ENCODE measurements at regions not wholly inside any gene's neighbourhood (a gene's known extent, or its start where the extent isn't known, plus 50 kb on each side); places are given as distances from the start of the nearest gene placed in this dataset.
"Not testable (repeated sequence)": the region's sequence is repeated elsewhere in the genome, so short reads cannot be mapped to it uniquely, and the experiment has no call there.

DNA sequence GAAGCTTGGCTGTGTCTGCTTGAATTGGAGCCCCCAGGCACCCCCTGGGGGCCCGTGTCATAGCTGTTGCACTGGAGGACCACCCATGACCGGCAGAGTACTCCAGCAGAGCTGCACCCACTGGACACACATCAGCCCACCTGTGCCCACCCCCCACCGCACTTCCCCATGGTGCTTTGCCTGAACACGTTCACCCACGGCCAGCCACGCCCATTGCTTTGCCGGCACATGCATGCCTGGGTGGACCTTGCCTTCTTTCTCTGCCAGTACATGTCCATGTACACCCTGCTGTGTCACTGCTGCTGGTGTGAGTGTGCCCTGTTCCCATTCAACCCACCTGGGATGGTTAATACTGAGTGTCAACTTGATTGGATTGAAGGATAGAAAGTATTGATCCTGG is 88.7 kb downstream of the SAMD9 start:
- DNase-seq (ENCODE audit: low read depth in 1 of 2, low spot score in 1 of 2): no peak
- in situ Hi-C loops (cut with HindIII; ENCODE audit: low pct_unique_long_range_greater_than_20kb, low sequenced_read_pairs): no loop called here
- no peak for TF ChIP-seq JUND (IDR thresholded peaks at IDR 0.05; ENCODE audit: low read depth)

DNA sequence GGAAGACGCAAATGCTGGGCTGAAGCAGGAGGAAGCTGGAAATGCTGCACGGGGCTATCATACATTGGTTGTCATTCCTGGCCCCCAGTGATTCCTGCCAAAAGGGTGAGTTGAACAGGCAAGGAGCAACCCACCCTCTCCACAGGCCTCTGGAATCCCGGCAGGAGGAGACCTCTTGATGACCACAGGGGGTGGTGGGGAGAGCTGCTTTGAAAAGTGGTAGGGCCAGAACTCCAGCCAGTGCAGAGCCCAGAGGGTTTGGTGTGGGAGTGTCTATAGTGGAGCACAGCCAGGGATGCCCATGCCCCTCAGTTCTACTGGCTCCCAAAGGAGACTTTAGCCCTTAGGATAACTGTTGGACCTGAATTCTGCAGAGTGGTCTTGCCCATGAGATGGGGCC is 89.2 kb downstream of the SAMD9 start:
- DNase-seq (ENCODE audit: low read depth in 1 of 2, low spot score in 1 of 2): no peak
- in situ Hi-C loops (cut with HindIII; ENCODE audit: low pct_unique_long_range_greater_than_20kb, low sequenced_read_pairs): no loop called here
- TF ChIP-seq JUND (IDR thresholded peaks at IDR 0.05; ENCODE audit: low read depth): no peak

DNA sequence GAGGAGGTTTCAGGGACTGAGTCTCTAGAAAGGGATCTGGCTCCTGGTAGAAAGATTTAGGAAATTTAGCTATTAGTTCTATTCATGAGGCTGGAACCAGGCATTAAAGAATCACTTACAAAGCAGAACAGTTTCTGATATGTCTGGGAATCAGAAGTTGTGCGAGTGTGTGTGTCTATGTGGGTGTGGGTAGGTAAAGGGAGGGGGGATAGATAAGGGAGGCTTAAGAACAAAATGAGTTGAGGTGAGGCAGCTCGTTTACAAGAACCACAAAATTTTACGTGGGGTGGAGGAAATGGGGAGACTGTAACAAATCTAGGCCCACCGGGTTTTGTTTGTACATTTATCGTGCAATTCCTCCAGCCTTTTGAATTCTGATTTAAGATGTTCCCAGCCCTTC is 90.7 kb downstream of the SAMD9 start:
- no peak for TF ChIP-seq JUND (IDR thresholded peaks at IDR 0.05; ENCODE audit: low read depth)
- no peak for DNase-seq (ENCODE audit: low read depth in 1 of 2, low spot score in 1 of 2)
- in situ Hi-C loops (cut with HindIII; ENCODE audit: low pct_unique_long_range_greater_than_20kb, low sequenced_read_pairs): no loop called here

DNA sequence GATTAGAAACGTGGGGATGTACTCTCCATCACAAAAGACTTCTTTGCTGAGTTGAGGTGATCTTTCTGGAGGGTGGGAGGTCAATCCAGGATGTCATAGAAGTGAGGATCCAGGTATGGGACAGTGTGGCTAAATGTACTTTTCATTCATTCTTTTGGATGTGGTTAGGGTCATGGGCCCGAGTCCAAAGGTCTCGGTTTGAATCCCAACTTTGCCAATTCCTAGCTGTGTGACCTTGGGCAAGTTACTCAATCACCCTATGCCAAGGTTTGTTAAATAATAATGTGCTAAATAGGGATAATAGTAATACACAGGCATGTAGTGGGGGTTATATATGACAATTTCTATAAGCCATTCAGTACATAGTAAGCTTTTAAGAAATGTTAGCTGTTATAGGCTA is 91.4 kb downstream of the SAMD9 start:
- in situ Hi-C loops (cut with HindIII; ENCODE audit: low pct_unique_long_range_greater_than_20kb, low sequenced_read_pairs): no loop called here
- no peak for DNase-seq (ENCODE audit: low read depth in 1 of 2, low spot score in 1 of 2)
- no peak for TF ChIP-seq JUND (IDR thresholded peaks at IDR 0.05; ENCODE audit: low read depth)

DNA sequence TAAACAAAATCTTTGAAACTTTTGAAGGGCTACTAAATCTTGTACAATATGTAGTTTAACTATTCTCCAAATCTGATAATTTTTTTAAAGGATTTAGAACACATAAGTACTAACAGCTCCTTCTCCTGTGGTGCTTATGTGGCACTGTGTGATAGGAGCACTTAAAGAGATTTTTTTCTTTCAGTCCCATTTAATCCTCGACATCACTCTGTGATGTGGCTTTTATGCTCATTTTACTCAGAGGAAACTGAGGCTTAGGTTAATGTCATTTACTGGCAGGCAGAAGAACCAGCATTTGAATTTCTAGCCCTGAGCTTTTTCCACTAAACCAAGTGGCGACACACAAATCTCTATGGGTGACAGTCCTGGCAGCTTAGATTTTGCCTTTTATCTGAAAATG is 92.4 kb downstream of the SAMD9 start:
- in situ Hi-C loops (cut with HindIII; ENCODE audit: low pct_unique_long_range_greater_than_20kb, low sequenced_read_pairs): no loop called here
- no peak for TF ChIP-seq JUND (IDR thresholded peaks at IDR 0.05; ENCODE audit: low read depth)
- DNase-seq (ENCODE audit: low read depth in 1 of 2, low spot score in 1 of 2): no peak

DNA sequence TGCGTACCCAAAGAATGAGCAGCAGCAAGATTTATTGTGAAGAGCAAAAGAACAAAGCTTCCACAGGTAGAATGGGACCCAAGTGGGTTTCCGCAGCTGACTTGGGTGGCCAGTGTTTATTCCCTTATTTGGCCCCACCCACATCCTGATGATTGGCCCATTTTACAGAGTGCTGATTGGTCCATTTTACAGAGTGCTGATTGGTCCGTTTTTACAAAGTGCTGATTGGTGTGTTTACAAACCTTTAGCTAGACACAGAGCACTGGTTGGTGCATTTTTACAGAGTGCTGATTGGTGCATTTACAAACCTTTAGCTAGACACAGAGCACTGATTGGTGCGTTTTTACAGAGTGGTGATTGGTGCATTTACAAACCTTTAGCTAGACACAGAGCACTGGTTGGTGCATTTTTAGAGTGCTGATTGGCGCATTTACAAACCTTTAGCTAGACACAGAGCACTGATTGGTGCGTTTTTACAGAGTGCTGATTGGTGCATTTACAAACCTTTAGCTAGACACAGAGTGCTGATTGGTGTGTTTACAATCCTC is 94.8 kb downstream of the SAMD9 start:
- in situ Hi-C loops (cut with HindIII; ENCODE audit: low pct_unique_long_range_greater_than_20kb, low sequenced_read_pairs); DNase-seq (ENCODE audit: low read depth in 1 of 2, low spot score in 1 of 2): not testable (repeated sequence)

DNA sequence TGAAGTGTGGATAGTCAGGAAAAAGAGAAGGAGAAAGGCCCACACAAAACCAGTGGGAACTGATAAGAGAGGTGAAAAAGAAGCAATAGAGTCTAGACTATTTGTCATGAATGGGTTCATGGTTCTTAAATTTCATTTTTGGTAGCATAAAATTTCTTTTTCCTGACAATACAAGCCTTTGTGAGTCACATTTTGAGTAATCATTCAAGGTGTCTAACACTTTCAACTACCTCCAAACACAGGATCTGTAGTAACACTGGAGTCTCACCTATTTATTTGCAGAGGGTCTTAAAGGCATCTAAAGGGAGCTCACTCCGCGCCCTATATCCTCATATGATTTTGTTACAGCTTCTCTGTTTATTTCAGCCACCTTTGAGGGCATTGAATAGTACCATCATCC is 96.0 kb downstream of the SAMD9 start:
- TF ChIP-seq JUND (IDR thresholded peaks at IDR 0.05; ENCODE audit: low read depth): no peak
- in situ Hi-C loops (cut with HindIII; ENCODE audit: low pct_unique_long_range_greater_than_20kb, low sequenced_read_pairs): no loop called here
- no peak for DNase-seq (ENCODE audit: low read depth in 1 of 2, low spot score in 1 of 2)

DNA sequence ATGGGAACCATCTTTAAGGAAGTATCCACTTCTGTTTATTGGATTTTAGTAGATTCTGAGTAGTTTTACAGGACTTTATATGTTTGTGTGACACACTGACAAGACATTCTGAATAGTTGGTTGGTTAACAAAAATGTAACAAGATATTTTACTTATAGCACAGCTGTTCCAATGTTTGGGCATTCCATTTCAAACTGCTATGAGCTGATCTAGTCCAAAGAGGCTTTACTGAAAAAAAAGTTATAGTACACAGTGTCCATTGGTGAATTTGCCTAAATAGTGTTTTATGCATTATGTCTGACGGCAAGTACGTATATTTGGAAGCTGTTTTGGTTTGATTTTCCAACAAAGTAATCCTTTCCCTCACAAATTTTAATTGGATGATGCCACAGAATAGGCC is 99.1 kb downstream of the SAMD9 start:
- no peak for TF ChIP-seq JUND (IDR thresholded peaks at IDR 0.05; ENCODE audit: low read depth)
- no peak for DNase-seq (ENCODE audit: low read depth in 1 of 2, low spot score in 1 of 2)
- in situ Hi-C loops (cut with HindIII; ENCODE audit: low pct_unique_long_range_greater_than_20kb, low sequenced_read_pairs): no loop called here

DNA sequence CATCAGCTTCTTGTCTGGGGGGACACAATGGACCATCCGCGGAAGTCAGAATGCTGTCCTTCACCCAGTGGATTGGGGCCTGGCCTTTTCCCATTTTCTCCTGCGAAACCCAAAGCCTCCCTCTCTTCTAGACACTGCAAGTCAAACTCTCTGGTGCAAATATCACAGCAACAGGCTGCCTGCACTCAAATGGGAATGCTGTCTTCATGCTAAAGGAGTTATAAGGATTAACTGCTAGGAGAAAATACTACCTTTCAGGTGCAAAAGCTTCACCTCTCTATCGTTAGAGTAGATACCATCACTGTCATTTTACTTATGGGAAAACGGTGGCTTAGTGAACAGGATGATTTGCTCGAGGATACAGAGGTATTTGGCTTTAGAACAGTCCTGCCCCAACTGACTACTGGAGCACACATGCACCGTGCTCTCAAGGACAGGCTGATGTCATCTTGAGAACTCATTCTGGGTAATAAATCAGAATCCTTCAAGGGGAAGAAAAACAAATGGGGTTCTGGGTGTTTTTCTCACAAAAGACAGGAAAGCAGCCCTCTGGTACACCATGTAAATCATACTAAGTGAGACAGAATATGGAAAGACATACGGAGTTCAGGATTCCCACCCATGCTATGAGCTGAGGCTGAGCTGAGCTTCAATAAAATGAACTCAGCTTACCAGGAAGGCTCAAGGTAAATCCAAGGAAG is 100.9 kb downstream of the SAMD9 start:
- no peak for DNase-seq (ENCODE audit: low read depth in 1 of 2, low spot score in 1 of 2)
- no peak for TF ChIP-seq JUND (IDR thresholded peaks at IDR 0.05; ENCODE audit: low read depth)
- in situ Hi-C loops (cut with HindIII; ENCODE audit: low pct_unique_long_range_greater_than_20kb, low sequenced_read_pairs): no loop called here

DNA sequence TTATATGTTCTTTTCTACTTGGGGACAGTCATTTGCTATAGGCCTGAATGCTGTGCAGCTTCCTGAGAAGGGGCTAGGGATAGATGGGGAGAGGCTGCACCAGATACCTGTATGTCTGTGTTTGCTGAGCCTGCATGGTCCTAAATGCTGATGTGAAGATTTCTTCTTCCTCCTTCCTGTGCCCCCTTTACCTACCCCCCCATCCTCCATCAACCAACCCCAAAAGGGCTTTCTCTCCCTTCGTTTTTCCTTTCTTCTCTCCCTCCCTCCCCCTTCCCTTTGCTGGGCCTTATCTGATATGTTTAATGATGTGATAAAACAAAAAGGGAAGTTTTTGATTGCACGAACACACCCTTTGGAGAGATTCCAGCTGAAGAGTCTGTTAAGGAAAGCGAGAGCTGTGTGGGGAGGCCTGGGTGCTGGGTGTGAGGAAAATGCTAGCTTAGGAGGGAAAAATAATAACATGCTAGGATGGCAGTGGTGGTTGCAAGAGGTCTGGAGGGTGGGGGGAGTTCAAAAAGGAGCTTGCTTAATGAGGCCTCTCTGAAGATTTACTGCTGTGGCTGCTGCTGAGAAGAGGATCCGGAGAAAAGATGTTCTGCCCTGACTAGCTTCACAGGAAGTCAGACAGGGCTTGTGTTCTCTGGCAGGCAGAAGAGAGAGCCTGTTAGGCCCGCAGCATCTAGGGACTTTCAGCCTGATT is 101.8 kb downstream of the SAMD9 start:
- no peak for TF ChIP-seq JUND (IDR thresholded peaks at IDR 0.05; ENCODE audit: low read depth)
- DNase-seq (ENCODE audit: low read depth in 1 of 2, low spot score in 1 of 2): no peak
- in situ Hi-C loops (cut with HindIII; ENCODE audit: low pct_unique_long_range_greater_than_20kb, low sequenced_read_pairs): no loop called here

DNA sequence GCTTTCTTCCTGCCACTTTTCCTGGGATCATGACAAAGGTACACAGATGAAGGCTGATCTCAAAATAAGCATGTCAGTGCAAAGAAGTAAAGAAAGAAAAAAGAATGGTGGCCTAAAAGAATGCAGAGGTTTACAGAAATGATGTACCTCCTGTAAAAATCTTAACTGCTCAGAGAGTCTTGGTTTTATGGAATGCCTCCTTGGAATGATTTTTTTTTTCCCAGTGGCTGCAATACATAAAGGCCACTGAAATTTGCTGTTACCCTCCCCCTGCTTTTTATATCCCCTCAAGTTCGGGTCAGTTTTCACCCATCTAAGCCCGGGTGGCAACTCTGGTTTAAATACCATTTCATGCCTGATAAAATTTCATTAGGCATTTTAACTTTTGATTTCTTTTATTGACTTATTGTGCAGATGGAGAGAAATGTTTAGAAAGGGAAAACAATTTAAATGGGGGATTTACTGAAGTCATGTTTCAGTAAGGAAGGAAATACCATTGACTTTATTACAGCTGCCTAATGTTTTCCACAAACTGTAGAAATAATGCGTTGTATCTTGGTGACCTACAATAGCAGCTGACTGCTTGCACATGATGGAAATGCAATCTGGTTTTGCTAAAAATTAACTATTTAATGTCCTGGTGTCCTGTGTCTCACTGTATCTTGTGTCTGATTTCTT is 102.5 kb downstream of the SAMD9 start:
- no peak for TF ChIP-seq JUND (IDR thresholded peaks at IDR 0.05; ENCODE audit: low read depth)
- in situ Hi-C loops (cut with HindIII; ENCODE audit: low pct_unique_long_range_greater_than_20kb, low sequenced_read_pairs): no loop called here
- no peak for DNase-seq (ENCODE audit: low read depth in 1 of 2, low spot score in 1 of 2)

DNA sequence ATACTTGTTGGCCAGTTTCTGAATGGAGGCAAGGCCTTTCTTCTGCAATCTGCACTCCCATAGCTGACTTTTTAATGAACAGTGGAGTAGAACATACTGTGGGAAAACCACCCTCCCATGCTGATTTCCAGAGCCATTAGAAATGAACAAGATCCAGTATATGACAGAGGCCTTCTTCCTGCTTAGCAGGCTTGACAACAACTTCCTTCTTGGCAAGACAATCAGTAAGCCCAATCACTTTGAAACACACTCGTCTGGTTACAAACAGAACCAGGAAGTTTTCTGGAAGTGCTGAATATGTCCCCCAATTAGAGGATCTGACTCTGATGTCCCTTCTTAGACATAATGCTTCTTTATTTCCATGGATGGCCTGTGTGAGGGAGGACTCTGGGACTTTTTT is 103.4 kb downstream of the SAMD9 start:
- in situ Hi-C loops (cut with HindIII; ENCODE audit: low pct_unique_long_range_greater_than_20kb, low sequenced_read_pairs): no loop called here
- no peak for TF ChIP-seq JUND (IDR thresholded peaks at IDR 0.05; ENCODE audit: low read depth)
- DNase-seq (ENCODE audit: low read depth in 1 of 2, low spot score in 1 of 2): peak in 1 of 2 experiments; percentile 66

DNA sequence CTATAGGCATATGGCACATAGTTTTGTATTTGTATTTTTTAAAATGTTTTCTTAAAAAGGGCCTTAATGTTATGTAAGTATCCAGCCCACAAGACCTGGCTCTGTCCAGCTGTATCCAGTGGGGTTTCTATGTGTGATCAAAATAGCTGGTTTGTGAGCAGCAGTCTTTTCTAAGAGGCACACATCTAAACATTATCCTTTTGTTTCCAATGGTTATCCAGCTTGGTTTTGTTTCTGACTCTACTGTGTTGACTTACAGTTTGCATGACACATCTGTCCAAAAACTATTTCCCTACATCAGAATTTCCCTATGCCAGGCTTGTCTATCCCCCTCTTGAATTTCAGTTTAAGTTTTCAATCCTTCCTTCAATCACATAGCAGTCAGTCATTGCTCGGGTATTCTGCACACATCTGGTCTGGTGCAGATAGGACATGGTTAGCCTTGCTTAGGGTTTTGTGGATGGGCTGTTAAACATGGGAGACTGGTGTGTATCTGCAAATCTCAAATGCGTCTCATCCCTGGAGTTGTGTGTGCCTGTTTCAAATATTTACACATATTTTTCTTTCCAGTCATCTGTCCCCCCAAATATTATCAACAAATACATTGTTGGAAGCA is 104.2 kb downstream of the SAMD9 start:
- no peak for DNase-seq (ENCODE audit: low read depth in 1 of 2, low spot score in 1 of 2)
- TF ChIP-seq JUND (IDR thresholded peaks at IDR 0.05; ENCODE audit: low read depth): no peak
- in situ Hi-C loops (cut with HindIII; ENCODE audit: low pct_unique_long_range_greater_than_20kb, low sequenced_read_pairs): no loop called here
